HCT116 (cell line): ENCODE measurements at regions not wholly inside any gene's neighbourhood (a gene's known extent, or its start where the extent isn't known, plus 50 kb on each side); places are given as distances from the start of the nearest gene placed in this dataset.

ENCODE experiments used
- ATAC-seq: fragments of 200-7000 bp; cut with Tn5 transposase; 2 replicates; pipeline ENCODE4 v1.9.1; 2020; ENCODE audit warnings: mild to moderate bottlenecking, moderate library complexity
- BruUV-seq: library from RNA; stranded (reverse); fragments of 400-500 nt; replicated peaks from 2 replicates; lab custom pipeline; 2021; lab: Mats Ljungman, UMichigan
- CTCF ChIA-PET: fragments of 300-600 bp; sonication (Branson Sonifier 250); formaldehyde crosslinking; loops from one replicate; lab custom pipeline; 2021; ENCODE audit warnings: antibody characterized with exemption; lab: Charles Lee
- POLR2A ChIA-PET: fragments of 300-600, 350-600 bp; sonication (Branson Sonifier 250); formaldehyde crosslinking; loops from one replicate; lab custom pipeline; 2021; ENCODE audit warnings: antibody characterized with exemption; lab: Charles Lee
- RAD21 ChIA-PET, 2 experiments: fragments of 300-600 bp; sonication (Branson Sonifier 250); formaldehyde crosslinking; loops; one replicate each; lab custom pipeline; 2023; ENCODE audit warnings: low total read pairs in 2 of 2; ENCODE audit not compliant: uncharacterized antibody in 2 of 2, unreplicated experiment in 2 of 2, low non-redundant PET in 1 of 2; lab: Charles Lee
- DNase-seq: peaks from one replicate; pipeline ENCODE4 v3.0.0-alpha.2; 2010; ENCODE audit warnings: low read depth, low spot score
- H2AFZ ChIP-seq: fragments of 200-600 bp; shearing (Covaris generic), sonication (generic); 2 replicates; pipeline ENCODE4 v1.6.1; 2017; ENCODE audit warnings: low read depth, mixed run types, mixed read lengths, antibody characterized with exemption, low read length; ENCODE audit not compliant: poor library complexity, severe bottlenecking
- H3K27ac ChIP-seq: 2 replicates; pipeline ENCODE4 v1.5.1; 2012; ENCODE audit warnings: low read depth, low read length
- H3K27me3 ChIP-seq: fragments of 200-600 bp; sonication (generic); 2 replicates; pipeline ENCODE4 v1.6.1; 2016; ENCODE audit warnings: mixed run types, low read length, mixed read lengths; ENCODE audit not compliant: insufficient read depth
- H3K36me3 ChIP-seq, 2 experiments: fragments of 200-500 bp in 1 of 2; fragments of 200-600 bp in 1 of 2; sonication (Bioruptor generic) in 1 of 2; sonication (generic) in 1 of 2; 2 replicates each; pipeline versions ENCODE4 v1.5.1 to v1.6.1; 2014 to 2016; ENCODE audit warnings: low read length in 2 of 2, inconsistent platforms in 1 of 2, mixed read lengths in 1 of 2, mixed run types in 1 of 2; ENCODE audit not compliant: insufficient read depth in 2 of 2, control insufficient read depth in 1 of 2
- H3K4me1 ChIP-seq, 2 experiments: fragments of 200-600 bp in 1 of 2; sonication (generic) in 1 of 2; 2 replicates each; pipeline versions ENCODE4 v1.5.1 to v1.6.1; 2012 to 2017; ENCODE audit warnings: low read length in 2 of 2, inconsistent platforms in 1 of 2, mild to moderate bottlenecking in 1 of 2, mixed read lengths in 1 of 2, mixed run types in 1 of 2, moderate library complexity in 1 of 2; ENCODE audit not compliant: insufficient read depth in 2 of 2, control insufficient read depth in 1 of 2
- H3K4me2 ChIP-seq: fragments of 200-600 bp; sonication (generic); 2 replicates; pipeline ENCODE4 v1.6.1; 2017; ENCODE audit warnings: mixed run types, low read length, mixed read lengths
- H3K4me3 ChIP-seq, 2 experiments: fragments of 200-600 bp in 1 of 2; sonication (generic) in 1 of 2; replicated peaks in 1 of 2; 2 replicates each; pipeline ENCODE4 v1.5.1; 2011 to 2016; ENCODE audit warnings: low read length in 2 of 2, control low read depth in 1 of 2, low read depth in 1 of 2, mild to moderate bottlenecking in 1 of 2, mixed read lengths in 1 of 2, mixed run types in 1 of 2
- H3K79me2 ChIP-seq: fragments of 200-600 bp; sonication (generic); 2 replicates; pipeline ENCODE4 v1.6.1; 2017; ENCODE audit warnings: mild to moderate bottlenecking, mixed run types, low read length, moderate library complexity, mixed read lengths; ENCODE audit not compliant: insufficient read depth
- H3K9ac ChIP-seq: fragments of 200-600 bp; sonication (generic); 2 replicates; pipeline ENCODE4 v1.6.1; 2016; ENCODE audit warnings: low read length, mixed read lengths
- H3K9me2 ChIP-seq: fragments of 200-600 bp; sonication (generic), shearing (Covaris generic); 2 replicates; pipeline ENCODE4 v1.6.1; 2017; ENCODE audit warnings: mixed run types, mild to moderate bottlenecking, moderate library complexity; ENCODE audit not compliant: insufficient read depth
- H3K9me3 ChIP-seq, 2 experiments: fragments of 200-500 bp in 1 of 2; fragments of 200-600 bp in 1 of 2; sonication (Bioruptor generic) in 1 of 2; sonication (generic) in 1 of 2; 2 replicates each; pipeline ENCODE4 v1.6.1; 2014 to 2017; ENCODE audit warnings: low read length in 2 of 2, mixed read lengths in 2 of 2, inconsistent platforms in 1 of 2, low read depth in 1 of 2, mild to moderate bottlenecking in 1 of 2, mixed run types in 1 of 2, moderate library complexity in 1 of 2; ENCODE audit not compliant: control insufficient read depth in 1 of 2, insufficient read depth in 1 of 2
- H4K20me1 ChIP-seq: fragments of 200-600 bp; sonication (generic), shearing (Covaris generic); 2 replicates; pipeline ENCODE4 v1.6.1; 2017; ENCODE audit warnings: mixed run types, mild to moderate bottlenecking, moderate library complexity; ENCODE audit not compliant: insufficient read depth
- ATF3 ChIP-seq: IDR thresholded peaks from 2 replicates; pipeline ENCODE4 v1.6.1; 2012
- CBX3 ChIP-seq: IDR thresholded peaks from 2 replicates; pipeline ENCODE4 v1.6.1; 2012; ENCODE audit warnings: low read depth
- EGR1 ChIP-seq: IDR thresholded peaks from 2 replicates; pipeline ENCODE4 v1.6.1; 2012; ENCODE audit warnings: low read depth
- ELF1 ChIP-seq: IDR thresholded peaks from 2 replicates; pipeline ENCODE4 v1.6.1; 2012; ENCODE audit warnings: low read depth, borderline replicate concordance
- FOSL1 ChIP-seq: IDR thresholded peaks from 2 replicates; pipeline ENCODE4 v1.6.1; 2012; ENCODE audit warnings: low read depth
- POLR2A ChIP-seq: IDR thresholded peaks from 2 replicates; pipeline ENCODE4 v1.7.0; 2011; ENCODE audit warnings: borderline replicate concordance; ENCODE audit not compliant: insufficient read depth, insufficient read length; ENCODE audit errors: extremely low read depth
- POLR2AphosphoS5 ChIP-seq: IDR thresholded peaks from 2 replicates; pipeline ENCODE4 v1.6.1; 2011; ENCODE audit warnings: mild to moderate bottlenecking, low read depth, low read length, moderate library complexity
- SRF ChIP-seq: IDR thresholded peaks from 2 replicates; pipeline ENCODE4 v1.6.1; 2012; ENCODE audit warnings: low read depth
- YY1 ChIP-seq: IDR thresholded peaks from 2 replicates; pipeline ENCODE4 v1.6.1; 2011; ENCODE audit warnings: low read length, low read depth, moderate library complexity, mild to moderate bottlenecking; ENCODE audit not compliant: insufficient replicate concordance; ENCODE audit errors: extremely low read depth
- intact Hi-C: fragments of 100-400 bp; cut with micrococcal nuclease; formaldehyde crosslinking; loops from 2 replicates; pipeline ENCODE4 v1.10.0; 2022

GRCh38 chr11:45379162-45379863, 93.2 kb upstream of the SYT13 start:
- ChIA-PET POLR2A (no interaction called here), CTCF (interaction anchor here (1.1 to 1.5 kb wide), 2 partner anchors 8 to 392 kb away, joined by 3 to 6 read pairs; no protein-coding TSS in a partner anchor)
- Histone ChIP-seq H4K20me1 (no peaks in the 10 kb centered on the region), H3K9me3 (no peaks in the 10 kb centered on the region)
- TF ChIP-seq POLR2A = no peak
- TF ChIP-seq YY1 = no peak
- no peak for TF ChIP-seq ELF1
- TF ChIP-seq ATF3 = no peak
- TF ChIP-seq, all 23 proteins: peak for 0
- no peaks in the 10 kb centered on the region for H3K36me3 ChIP-seq
- no peak overlapping the region for H2AFZ ChIP-seq
- no peak overlapping the region for H3K4me3 ChIP-seq
- BruUV-seq = no TSS peak
- ATAC-seq (no peak), DNase-seq (no peak)
- peaks cover 22% of the 10 kb centered on the region for H3K27me3 ChIP-seq
- H3K4me2 ChIP-seq = no peak overlapping the region
- no peak overlapping the region for H3K9ac ChIP-seq
- no peaks in the 10 kb centered on the region for H3K9me2 ChIP-seq
- intact Hi-C loops = no loop called here
- H3K27ac ChIP-seq = no peak overlapping the region
- H3K79me2 ChIP-seq = no peaks in the 10 kb centered on the region
- H3K4me1 ChIP-seq = no peaks in the 10 kb centered on the region
- RAD21 ChIA-PET = no interaction called here

- POLR2A ChIA-PET = no interaction called here
These were observed 92.4 kb upstream of the SYT13 start for GRCh38 chr11:45378516-45378915.

More at GRCh38 chr11:45378516-45378915, 92.4 kb upstream of the SYT13 start:
- DNase-seq = no peak
- ChIA-PET RAD21 (no interaction called here), CTCF (no interaction called here)
- Histone ChIP-seq H3K79me2 (no peaks in the 10 kb centered on the region), H3K4me1 (no peaks in the 10 kb centered on the region), H3K4me2 (no peak overlapping the region), H3K4me3 (no peak overlapping the region), H3K27ac (no peak overlapping the region)
- no TSS peak for BruUV-seq
- intact Hi-C loops = no loop called here
- TF ChIP-seq FOSL1 = no peak
- no peak for TF ChIP-seq POLR2AphosphoS5
- TF ChIP-seq CBX3 = no peak
- no peak for TF ChIP-seq SRF
- TF ChIP-seq EGR1 = no peak
- TF ChIP-seq, all 23 proteins: peak for 0
- H3K9me3 ChIP-seq = no peaks in the 10 kb centered on the region
- H3K36me3 ChIP-seq = no peaks in the 10 kb centered on the region
- no peak overlapping the region for H2AFZ ChIP-seq
- H3K9ac ChIP-seq = no peak overlapping the region
- peaks cover 25% of the 10 kb centered on the region for H3K27me3 ChIP-seq
- H3K9me2 ChIP-seq = no peaks in the 10 kb centered on the region
- no peak for ATAC-seq
- H4K20me1 ChIP-seq = no peaks in the 10 kb centered on the region
